Sigmoid colon (tissue), 6 donors: ENCODE measurements at regions not wholly inside any gene's neighbourhood (a gene's known extent, or its start where the extent isn't known, plus 50 kb on each side); places are given as distances from the start of the nearest gene placed in this dataset.

Experiments
- DNase-seq: peaks from one replicate; pipeline ENCODE4 v3.0.0-alpha.2; 2019
- H3K27ac ChIP-seq, 4 donors: fragments of 200-600 bp; sonication (generic); one replicate each; pipeline ENCODE4 v1.5.1; 2016 to 2019; ENCODE audit warnings: mild to moderate bottlenecking in 1 of 4
- H3K27me3 ChIP-seq, 3 donors: fragments of 200-600 bp; sonication (generic); one replicate each; pipeline ENCODE4 v1.5.1; 2019; ENCODE audit warnings: mild to moderate bottlenecking in 1 of 3
- H3K36me3 ChIP-seq, 4 donors: fragments of 200-600 bp; sonication (generic); one replicate each; pipeline ENCODE4 v1.5.1; 2016 to 2019
- H3K4me1 ChIP-seq, 4 donors: fragments of 200-600 bp; sonication (generic); one replicate each; pipeline ENCODE4 v1.5.1; 2017 to 2019
- H3K4me3 ChIP-seq, 4 donors: fragments of 200-600 bp; sonication (generic); one replicate each; pipeline ENCODE4 v1.5.1; 2017 to 2019; ENCODE audit warnings: mild to moderate bottlenecking in 2 of 4, moderate library complexity in 1 of 4
- H3K9me3 ChIP-seq, 4 donors: fragments of 200-600 bp in 3 of 4; sonication (generic) in 3 of 4; one replicate each; pipeline versions ENCODE4 v1.5.1 to v1.6.1; 2013 to 2019
- EP300 ChIP-seq, 4 donors: sonication (generic); formaldehyde crosslinking; IDR thresholded peaks; one replicate each; pipeline ENCODE4 v1.6.1; 2017; ENCODE audit warnings: antibody characterized with exemption in 4 of 4
- POLR2A ChIP-seq, 2 donors: fragments of 450-650 bp; IDR thresholded peaks; one replicate each; pipeline ENCODE4 v1.6.1; 2016; ENCODE audit warnings: antibody characterized with exemption in 2 of 2, mild to moderate bottlenecking in 2 of 2, moderate library complexity in 2 of 2
- POLR2AphosphoS5 ChIP-seq, 4 donors: sonication (generic); formaldehyde crosslinking; IDR thresholded peaks; one replicate each; pipeline ENCODE4 v1.6.1; 2017; ENCODE audit warnings: antibody characterized with exemption in 4 of 4
- WGBS, 2 donors: extraction: QIAGEN DNeasy Blood & Tissue Kit; methylation state at CpG; one replicate each; pipeline ENCODE4 v1.1.7; 2013; 5-methylcytosine and 5-hydroxymethylcytosine counted together
- intact Hi-C: fragments of 100-400 bp; cut with DNase I; formaldehyde crosslinking; loops from one replicate; pipeline ENCODE4 v1.15.1; 2023
- TF ChIP-seq, protein P1 (sequence below), 4 experiments: fragments of 450-650 bp in 3 of 4; fragments of 200-600 bp in 1 of 4; IDR thresholded peaks; one replicate each; pipeline ENCODE4 v1.5.1; 2016 to 2019; ENCODE audit warnings: antibody characterized with exemption in 4 of 4, mild to moderate bottlenecking in 3 of 4, moderate library complexity in 2 of 4
- donor health status: healthy with polysubstance abuse.
- donor health status: healthy.

DNA sequence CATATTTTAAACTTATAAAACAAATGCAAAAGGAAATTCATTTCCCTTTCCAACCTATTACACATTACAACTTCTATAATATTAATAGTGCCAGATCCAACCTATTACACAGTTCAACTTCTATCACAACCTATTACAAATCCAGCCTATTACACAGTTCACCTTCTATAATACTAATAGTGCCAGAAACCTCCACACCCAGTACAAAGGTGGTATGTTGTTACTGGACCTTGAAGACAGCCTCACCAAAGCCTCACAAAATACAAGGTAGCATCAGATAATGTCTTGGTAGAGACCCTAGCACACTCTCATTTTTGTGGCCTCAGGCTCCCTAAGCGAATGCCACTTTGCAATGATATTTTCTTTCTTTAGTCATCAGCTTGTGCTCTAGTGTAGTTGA is 68.7 kb upstream of the PELI2 start:
- TF ChIP-seq, protein P1, sequence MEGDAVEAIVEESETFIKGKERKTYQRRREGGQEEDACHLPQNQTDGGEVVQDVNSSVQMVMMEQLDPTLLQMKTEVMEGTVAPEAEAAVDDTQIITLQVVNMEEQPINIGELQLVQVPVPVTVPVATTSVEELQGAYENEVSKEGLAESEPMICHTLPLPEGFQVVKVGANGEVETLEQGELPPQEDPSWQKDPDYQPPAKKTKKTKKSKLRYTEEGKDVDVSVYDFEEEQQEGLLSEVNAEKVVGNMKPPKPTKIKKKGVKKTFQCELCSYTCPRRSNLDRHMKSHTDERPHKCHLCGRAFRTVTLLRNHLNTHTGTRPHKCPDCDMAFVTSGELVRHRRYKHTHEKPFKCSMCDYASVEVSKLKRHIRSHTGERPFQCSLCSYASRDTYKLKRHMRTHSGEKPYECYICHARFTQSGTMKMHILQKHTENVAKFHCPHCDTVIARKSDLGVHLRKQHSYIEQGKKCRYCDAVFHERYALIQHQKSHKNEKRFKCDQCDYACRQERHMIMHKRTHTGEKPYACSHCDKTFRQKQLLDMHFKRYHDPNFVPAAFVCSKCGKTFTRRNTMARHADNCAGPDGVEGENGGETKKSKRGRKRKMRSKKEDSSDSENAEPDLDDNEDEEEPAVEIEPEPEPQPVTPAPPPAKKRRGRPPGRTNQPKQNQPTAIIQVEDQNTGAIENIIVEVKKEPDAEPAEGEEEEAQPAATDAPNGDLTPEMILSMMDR (IDR thresholded peaks at IDR 0.05): no peak
- TF ChIP-seq EP300 (IDR thresholded peaks at IDR 0.05) (no peak), POLR2AphosphoS5 (IDR thresholded peaks at IDR 0.05) (no peak), POLR2A (IDR thresholded peaks at IDR 0.05) (no peak)
- Histone ChIP-seq H3K9me3 (no peaks in the 10 kb centered on the region), H3K4me1 (no peaks in the 10 kb centered on the region), H3K27ac (no peak overlapping the region), H3K36me3 (no peaks in the 10 kb centered on the region), H3K27me3 (no peaks in the 10 kb centered on the region), H3K4me3 (no peak overlapping the region)
- DNase-seq: no peak
- 98 to 99% methylated on average over 1 of the region's 1 CpG for WGBS, 2 donors
- intact Hi-C loops: no loop called here

DNA sequence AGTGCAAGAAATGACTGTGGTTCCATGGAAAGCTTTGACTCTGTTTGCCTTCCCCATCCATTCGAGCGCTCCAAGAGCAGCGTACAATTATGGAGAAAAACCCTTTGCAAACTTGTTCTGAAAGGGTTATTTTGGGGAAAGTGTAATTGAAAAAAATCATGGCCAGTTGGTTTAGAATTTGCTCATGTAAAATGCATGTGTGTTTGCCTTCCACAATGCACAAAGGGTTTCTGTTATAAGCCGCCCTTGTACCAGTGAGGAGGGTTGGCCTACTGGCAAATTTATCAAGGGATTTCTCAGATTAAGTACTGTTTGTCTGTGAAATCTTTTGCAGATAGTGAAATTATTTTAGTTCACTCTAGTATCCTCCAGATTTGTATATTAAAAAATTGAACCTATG is 62.7 kb upstream of the PELI2 start:
- Histone ChIP-seq H3K9me3 (no peaks in the 10 kb centered on the region), H3K27ac (no peak overlapping the region), H3K4me3 (no peak overlapping the region), H3K36me3 (no peaks in the 10 kb centered on the region), H3K4me1 (no peaks in the 10 kb centered on the region), H3K27me3 (no peaks in the 10 kb centered on the region)
- 83 to 85% methylated on average over 4 of the region's 4 CpGs for whole genome bisulfite sequencing, 2 donors
- DNase-seq: no peak
- intact Hi-C loops: no loop called here
- TF ChIP-seq EP300 (IDR thresholded peaks at IDR 0.05): no peak
- TF ChIP-seq, protein P1 (IDR thresholded peaks at IDR 0.05): no peak
- no peak for TF ChIP-seq POLR2AphosphoS5 (IDR thresholded peaks at IDR 0.05)
- TF ChIP-seq POLR2A (IDR thresholded peaks at IDR 0.05): no peak

DNA sequence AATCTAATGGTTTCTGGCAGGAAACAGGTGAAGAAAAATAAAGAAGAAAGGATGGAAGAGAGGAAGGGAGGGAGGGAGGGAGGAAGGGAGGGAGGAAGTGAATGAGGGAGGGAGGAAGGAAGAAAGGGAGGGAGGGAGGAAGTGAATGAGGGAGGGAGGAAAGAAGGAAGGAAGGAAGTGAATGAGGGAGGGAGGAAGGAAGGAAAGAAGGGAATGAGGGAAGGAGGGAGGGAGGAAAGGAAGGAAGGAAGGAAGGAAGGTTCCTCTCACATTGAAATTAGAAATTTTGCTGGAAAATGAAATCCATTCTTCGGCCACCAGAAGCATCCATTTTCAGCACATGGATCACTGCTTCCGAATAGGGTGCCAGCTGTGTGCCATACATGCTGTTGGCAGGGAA is 62.2 kb upstream of the PELI2 start:
- H3K4me3 ChIP-seq: no peak overlapping the region
- DNase-seq: no peak
- H3K36me3 ChIP-seq: no peaks in the 10 kb centered on the region
- H3K27me3 ChIP-seq: no peaks in the 10 kb centered on the region
- 70 to 79% methylated on average over 2 of the region's 2 CpGs for WGBS, 2 donors
- intact Hi-C loops: no loop called here
- no peak overlapping the region for H3K27ac ChIP-seq
- no peaks in the 10 kb centered on the region for H3K9me3 ChIP-seq
- TF ChIP-seq POLR2AphosphoS5 (IDR thresholded peaks at IDR 0.05) (no peak), EP300 (IDR thresholded peaks at IDR 0.05) (no peak), POLR2A (IDR thresholded peaks at IDR 0.05) (no peak)
- TF ChIP-seq, protein P1 (IDR thresholded peaks at IDR 0.05): no peak
- no peaks in the 10 kb centered on the region for H3K4me1 ChIP-seq

DNA sequence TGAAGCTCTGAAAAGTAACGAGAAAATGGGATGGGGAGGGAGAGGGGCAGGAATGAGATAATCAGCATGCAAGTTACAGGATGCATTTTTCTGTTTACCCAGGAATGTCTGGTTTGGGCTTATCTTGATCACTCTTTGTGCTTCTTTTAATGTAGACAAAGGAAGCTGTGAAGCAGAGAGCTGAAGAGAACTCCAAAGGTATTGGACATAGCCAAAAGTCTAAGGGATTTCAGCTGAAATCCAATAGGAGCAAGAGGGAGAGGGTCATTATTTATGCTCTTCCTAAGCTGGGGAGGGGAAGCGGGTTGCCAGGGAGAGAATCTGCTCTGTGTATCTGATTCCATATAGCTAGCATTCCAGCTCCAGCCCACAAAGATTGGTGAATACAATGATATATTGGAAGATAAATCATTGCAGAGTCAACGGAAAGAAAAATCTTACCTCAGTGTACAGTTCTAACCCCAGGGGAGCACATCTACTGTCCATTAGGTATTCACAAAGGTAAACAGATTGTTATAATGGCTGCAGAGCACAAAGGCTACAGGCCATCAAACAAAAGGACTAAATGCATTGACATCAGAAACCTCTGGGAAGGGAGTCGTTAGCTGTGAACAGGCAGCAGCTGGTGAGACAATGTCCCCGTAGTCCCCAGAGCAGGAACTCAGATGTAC is 61.0 kb upstream of the PELI2 start:
- Histone ChIP-seq H3K9me3 (no peaks in the 10 kb centered on the region), H3K27me3 (no peaks in the 10 kb centered on the region), H3K4me1 (no peaks in the 10 kb centered on the region), H3K4me3 (no peak overlapping the region), H3K27ac (no peak overlapping the region), H3K36me3 (no peaks in the 10 kb centered on the region)
- intact Hi-C loops: no loop called here
- TF ChIP-seq, protein P1 (IDR thresholded peaks at IDR 0.05): no peak
- TF ChIP-seq POLR2AphosphoS5 (IDR thresholded peaks at IDR 0.05) (no peak), POLR2A (IDR thresholded peaks at IDR 0.05) (no peak), EP300 (IDR thresholded peaks at IDR 0.05) (no peak)
- DNase-seq: no peak
- WGBS, 2 donors: 84 to 87% methylated on average over 5 of the region's 5 CpGs

DNA sequence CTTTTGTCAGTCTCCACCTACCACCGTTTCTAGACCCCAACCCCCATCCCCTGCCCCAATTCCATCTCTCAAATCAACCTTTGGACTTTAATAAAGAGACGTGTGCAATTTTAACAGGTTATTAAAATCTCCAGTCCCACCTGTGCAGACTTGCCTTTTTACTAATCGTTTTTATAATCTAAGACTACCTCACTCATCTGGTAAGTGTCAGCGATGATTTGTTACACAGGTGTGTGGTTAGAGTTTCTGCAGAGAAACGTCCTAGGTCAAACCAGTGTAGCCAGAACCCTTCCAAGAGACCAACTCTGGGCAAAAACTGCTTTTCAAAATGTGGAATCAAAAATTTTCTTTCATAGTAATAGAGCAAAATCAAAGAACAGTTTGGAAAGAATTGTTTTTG is 60.4 kb upstream of the PELI2 start:
- Histone ChIP-seq H3K27ac (no peak overlapping the region), H3K36me3 (no peaks in the 10 kb centered on the region), H3K9me3 (no peaks in the 10 kb centered on the region), H3K4me3 (no peak overlapping the region), H3K27me3 (no peaks in the 10 kb centered on the region), H3K4me1 (no peaks in the 10 kb centered on the region)
- DNase-seq: no peak
- TF ChIP-seq POLR2A (IDR thresholded peaks at IDR 0.05): no peak
- TF ChIP-seq, protein P1 (IDR thresholded peaks at IDR 0.05): no peak
- no peak for TF ChIP-seq POLR2AphosphoS5 (IDR thresholded peaks at IDR 0.05)
- TF ChIP-seq EP300 (IDR thresholded peaks at IDR 0.05): no peak
- 54 to 77% methylated on average over 5 of the region's 5 CpGs for WGBS, 2 donors
- intact Hi-C loops: no loop called here
